ENCODE measurements at regions not wholly inside any gene's neighbourhood (a gene's known extent, or its start where the extent isn't known, plus 50 kb on each side); places are given as distances from the start of the nearest gene placed in this dataset.

- no peak for TF ChIP-seq STAT6 (CRISPR knock-in tag; IDR thresholded peaks at IDR 0.05)
- TF ChIP-seq EP300 (IDR thresholded peaks at IDR 0.05; ENCODE audit: low read length), result no peak
- no peak for TF ChIP-seq SLC30A9 (CRISPR knock-in tag; IDR thresholded peaks at IDR 0.05)
- TF ChIP-seq MCM3 (IDR thresholded peaks at IDR 0.05), result no peak
- no peak for TF ChIP-seq ZNF384 (IDR thresholded peaks at IDR 0.05; ENCODE audit: low read depth, low read length)
- TF ChIP-seq MTF1 (CRISPR knock-in tag; IDR thresholded peaks at IDR 0.05; ENCODE audit: borderline replicate concordance), result no peak
- no peak for TF ChIP-seq ZNF318 (IDR thresholded peaks at IDR 0.05; ENCODE audit: borderline replicate concordance in 1 of 2, low read depth in 1 of 2)
- TF ChIP-seq CLOCK (CRISPR knock-in tag; IDR thresholded peaks at IDR 0.05; ENCODE audit: borderline replicate concordance), result no peak
These were observed 161.7 kb upstream of the HMGA2 start (continued) for GRCh38 chr12:65662590-65662989.
